GM12878 (cell line): ENCODE measurements at regions not wholly inside any gene's neighbourhood (a gene's known extent, or its start where the extent isn't known, plus 50 kb on each side); places are given as distances from the start of the nearest gene placed in this dataset.

Source experiments
- FOXK2 ChIP-seq: fragments of 450-650 bp; IDR thresholded peaks from 2 replicates; pipeline ENCODE4 v1.6.1; 2017; ENCODE audit warnings: mild to moderate bottlenecking, moderate library complexity
- SREBF2 ChIP-seq: IDR thresholded peaks from 2 replicates; pipeline ENCODE4 v1.6.1; 2012; ENCODE audit warnings: mild to moderate bottlenecking, low read length
- TBL1XR1 ChIP-seq: IDR thresholded peaks from 2 replicates; pipeline ENCODE4 v1.6.1; 2012; ENCODE audit warnings: low read depth, low read length, improper control_type of control experiment
- TF ChIP-seq, protein P1 (sequence below), 3 experiments: IDR thresholded peaks in 2 of 3; conservative IDR thresholded peaks in 1 of 3; 2 replicates each; pipeline ENCODE4 v1.5.1; 2011; ENCODE audit warnings: low read depth in 3 of 3, low read length in 3 of 3, mild to moderate bottlenecking in 3 of 3, control low read depth in 2 of 3, moderate library complexity in 2 of 3, inconsistent platforms in 1 of 3, mixed read lengths in 1 of 3; ENCODE audit not compliant: control insufficient read depth in 2 of 3, insufficient read depth in 1 of 3; ENCODE audit errors: extremely low read depth in 1 of 3
- TF ChIP-seq, protein P2 (sequence below): fragments of 450-650 bp; IDR thresholded peaks from 2 replicates; pipeline ENCODE4 v1.6.1; 2016; ENCODE audit warnings: mild to moderate bottlenecking
- TF ChIP-seq, protein P3 (sequence below): IDR thresholded peaks from 2 replicates; pipeline ENCODE4 v1.6.1; 2012; ENCODE audit warnings: low read depth, low read length, improper control_type of control experiment

DNA sequence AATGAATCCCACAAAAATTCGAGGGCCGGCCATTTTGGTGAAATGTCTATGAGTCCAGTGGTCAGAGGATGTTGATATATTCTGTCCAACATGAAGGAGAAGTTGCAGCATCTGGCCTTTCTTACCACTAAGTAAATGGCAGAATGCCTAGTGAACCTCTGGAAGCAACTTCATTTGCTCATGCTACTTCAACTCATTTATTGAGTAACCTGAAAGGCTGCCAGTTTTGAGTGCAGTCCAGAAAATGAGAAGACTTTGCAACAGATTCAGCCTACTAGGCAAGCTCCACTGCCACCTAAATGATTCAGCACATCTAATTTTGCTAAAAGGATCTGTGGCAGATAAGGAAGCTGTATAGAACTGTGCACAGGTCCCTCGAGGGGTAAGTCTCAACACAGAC, 265.0 kb downstream of the OPA1 start:
- TF ChIP-seq, protein P1, sequence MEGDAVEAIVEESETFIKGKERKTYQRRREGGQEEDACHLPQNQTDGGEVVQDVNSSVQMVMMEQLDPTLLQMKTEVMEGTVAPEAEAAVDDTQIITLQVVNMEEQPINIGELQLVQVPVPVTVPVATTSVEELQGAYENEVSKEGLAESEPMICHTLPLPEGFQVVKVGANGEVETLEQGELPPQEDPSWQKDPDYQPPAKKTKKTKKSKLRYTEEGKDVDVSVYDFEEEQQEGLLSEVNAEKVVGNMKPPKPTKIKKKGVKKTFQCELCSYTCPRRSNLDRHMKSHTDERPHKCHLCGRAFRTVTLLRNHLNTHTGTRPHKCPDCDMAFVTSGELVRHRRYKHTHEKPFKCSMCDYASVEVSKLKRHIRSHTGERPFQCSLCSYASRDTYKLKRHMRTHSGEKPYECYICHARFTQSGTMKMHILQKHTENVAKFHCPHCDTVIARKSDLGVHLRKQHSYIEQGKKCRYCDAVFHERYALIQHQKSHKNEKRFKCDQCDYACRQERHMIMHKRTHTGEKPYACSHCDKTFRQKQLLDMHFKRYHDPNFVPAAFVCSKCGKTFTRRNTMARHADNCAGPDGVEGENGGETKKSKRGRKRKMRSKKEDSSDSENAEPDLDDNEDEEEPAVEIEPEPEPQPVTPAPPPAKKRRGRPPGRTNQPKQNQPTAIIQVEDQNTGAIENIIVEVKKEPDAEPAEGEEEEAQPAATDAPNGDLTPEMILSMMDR (IDR thresholded peaks at IDR 0.05 in 2 of 3, conservative IDR thresholded peaks at IDR 0.05 in 1 of 3; ENCODE audit: control insufficient read depth in 2 of 3, extremely low read depth in 1 of 3, insufficient read depth in 1 of 3, low read depth in 3 of 3, low read length in 3 of 3) = no peak
- TF ChIP-seq SREBF2 = no peak
- TF ChIP-seq, protein P2, sequence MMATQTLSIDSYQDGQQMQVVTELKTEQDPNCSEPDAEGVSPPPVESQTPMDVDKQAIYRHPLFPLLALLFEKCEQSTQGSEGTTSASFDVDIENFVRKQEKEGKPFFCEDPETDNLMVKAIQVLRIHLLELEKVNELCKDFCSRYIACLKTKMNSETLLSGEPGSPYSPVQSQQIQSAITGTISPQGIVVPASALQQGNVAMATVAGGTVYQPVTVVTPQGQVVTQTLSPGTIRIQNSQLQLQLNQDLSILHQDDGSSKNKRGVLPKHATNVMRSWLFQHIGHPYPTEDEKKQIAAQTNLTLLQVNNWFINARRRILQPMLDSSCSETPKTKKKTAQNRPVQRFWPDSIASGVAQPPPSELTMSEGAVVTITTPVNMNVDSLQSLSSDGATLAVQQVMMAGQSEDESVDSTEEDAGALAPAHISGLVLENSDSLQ = no peak
- TF ChIP-seq TBL1XR1 = no peak
- TF ChIP-seq, protein P3, sequence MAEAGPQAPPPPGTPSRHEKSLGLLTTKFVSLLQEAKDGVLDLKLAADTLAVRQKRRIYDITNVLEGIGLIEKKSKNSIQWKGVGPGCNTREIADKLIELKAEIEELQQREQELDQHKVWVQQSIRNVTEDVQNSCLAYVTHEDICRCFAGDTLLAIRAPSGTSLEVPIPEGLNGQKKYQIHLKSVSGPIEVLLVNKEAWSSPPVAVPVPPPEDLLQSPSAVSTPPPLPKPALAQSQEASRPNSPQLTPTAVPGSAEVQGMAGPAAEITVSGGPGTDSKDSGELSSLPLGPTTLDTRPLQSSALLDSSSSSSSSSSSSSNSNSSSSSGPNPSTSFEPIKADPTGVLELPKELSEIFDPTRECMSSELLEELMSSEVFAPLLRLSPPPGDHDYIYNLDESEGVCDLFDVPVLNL = no peak
- no peak for TF ChIP-seq FOXK2
